ENCODE measurements at regions not wholly inside any gene's neighbourhood (a gene's known extent, or its start where the extent isn't known, plus 50 kb on each side); places are given as distances from the start of the nearest gene placed in this dataset.

- Mint-ChIP-seq H3K9me3 (peaks cover 6 to 8% of the 10 kb centered on the region in 2 experiments; a peak in 3 of 5 replicates), H3K27ac (no peak overlapping the region), H3K36me3 (ENCODE audit: insufficient read depth in 1 of 3, low read depth in 3 of 3) (peaks cover 5 to 7% (median 6%) of the 10 kb centered on the region in 3 experiments; a peak in 6 of 7 replicates), H3K4me3 (no peak overlapping the region), H3K4me1 (peaks cover 20 to 21% of the 10 kb centered on the region in 2 experiments), H3K27me3 (ENCODE audit: low read depth) (no peaks in the 10 kb centered on the region; the same call in 1 of the 2 replicates)
- no peak for TF ChIP-seq CTCF (conservative IDR thresholded peaks at IDR 0.05)
- H3K4ac ChIP-seq (ENCODE audit: low read depth, low read length), result no peak overlapping the region
- no peaks in the 10 kb centered on the region for H3K79me1 ChIP-seq (ENCODE audit: insufficient read depth, low read depth, low read length, poor library complexity, severe bottlenecking)
- no peak overlapping the region for H2BK12ac ChIP-seq (ENCODE audit: insufficient read length, low read depth, low read length)
- no peak overlapping the region for H2BK120ac ChIP-seq (ENCODE audit: low read depth, low read length, poor library complexity, severe bottlenecking)
- H3K23me2 ChIP-seq (ENCODE audit: insufficient read length, low read depth, low read length, poor library complexity, severe bottlenecking), result no peaks in the 10 kb centered on the region
- H3K79me2 ChIP-seq (ENCODE audit: insufficient read depth, low read length), result no peaks in the 10 kb centered on the region
- H4K20me1 ChIP-seq (ENCODE audit: control insufficient read depth, insufficient read depth, insufficient read length), result no peaks in the 10 kb centered on the region
- no peak overlapping the region for H4K8ac ChIP-seq (replicated peaks; ENCODE audit: insufficient read length, low read depth, low read length)
- no peaks in the 10 kb centered on the region; the same call in 1 of the 2 replicates for H3K4me1 ChIP-seq (ENCODE audit: insufficient read depth, low read length)
- no peak overlapping the region for H2BK5ac ChIP-seq (ENCODE audit: insufficient read length, low read length)
- H3K4me2 ChIP-seq (ENCODE audit: insufficient read depth, insufficient read length, low read length), result no peak overlapping the region
- no peak overlapping the region for H4K91ac ChIP-seq (ENCODE audit: insufficient read length, low read depth, low read length)
- H3K27ac ChIP-seq (ENCODE audit: insufficient read length, low read depth, low read length), result no peak overlapping the region
- no peak overlapping the region for H3K18ac ChIP-seq (ENCODE audit: insufficient read length, low read depth, low read length)
- H4K5ac ChIP-seq (ENCODE audit: insufficient read length, low read depth, low read length), result no peak overlapping the region
- no peaks in the 10 kb centered on the region for H3K9me3 ChIP-seq (ENCODE audit: control insufficient read depth, low read depth, low read length)
- no peak overlapping the region for H3K14ac ChIP-seq (ENCODE audit: insufficient read depth, low read length)
- DNase-seq, result no peak
- no peak overlapping the region for H2AFZ ChIP-seq (ENCODE audit: low read length)
- no peak overlapping the region for H3T11ph ChIP-seq (ENCODE audit: low read length)
- H3K27me3 ChIP-seq (ENCODE audit: insufficient read depth, low read length), result no peaks in the 10 kb centered on the region
- H2BK20ac ChIP-seq (ENCODE audit: low read depth, low read length, poor library complexity, severe bottlenecking), result no peak overlapping the region
- H3K56ac ChIP-seq (ENCODE audit: insufficient read length, low read depth, low read length), result no peak overlapping the region
- no peak overlapping the region for H3K9ac ChIP-seq (ENCODE audit: extremely low read depth, insufficient read length, low read length)
- no peak overlapping the region for H3K23ac ChIP-seq (ENCODE audit: insufficient read length, low read depth, low read length)
- H2BK15ac ChIP-seq (ENCODE audit: low read depth, low read length), result no peak overlapping the region
- no peak overlapping the region for H2AK5ac ChIP-seq (ENCODE audit: insufficient read length, low read length)
- WGBS (ENCODE audit: extremely low coverage, insufficient read length, low lambda C conversion rate), result no CpG with 5 or more reads among the region's 4 CpGs
Measured at GRCh38 chr4:56185901-56186300, 201.4 kb downstream of the AASDH start.

Data from H9 (cell line).